Coronary artery (tissue), 2 donors: ENCODE measurements at regions not wholly inside any gene's neighbourhood (a gene's known extent, or its start where the extent isn't known, plus 50 kb on each side); places are given as distances from the start of the nearest gene placed in this dataset.

ENCODE experiments used
- DNase-seq: peaks from one replicate; pipeline ENCODE4 v3.0.0-alpha.2; 2017; ENCODE audit warnings: low spot score
- H3K27ac ChIP-seq, 2 donors: fragments of 200-600 bp; sonication (generic); one replicate each; pipeline ENCODE4 v1.5.1; 2016 to 2019
- H3K4me3 ChIP-seq: fragments of 200-600 bp; sonication (generic); 2 replicates; pipeline ENCODE4 v1.5.1; 2016; ENCODE audit warnings: mild to moderate bottlenecking, moderate library complexity
- CTCF ChIP-seq: fragments of 200-600 bp; sonication (generic); IDR thresholded peaks from one replicate; pipeline ENCODE4 v1.5.1; 2019; ENCODE audit warnings: antibody characterized with exemption

DNA sequence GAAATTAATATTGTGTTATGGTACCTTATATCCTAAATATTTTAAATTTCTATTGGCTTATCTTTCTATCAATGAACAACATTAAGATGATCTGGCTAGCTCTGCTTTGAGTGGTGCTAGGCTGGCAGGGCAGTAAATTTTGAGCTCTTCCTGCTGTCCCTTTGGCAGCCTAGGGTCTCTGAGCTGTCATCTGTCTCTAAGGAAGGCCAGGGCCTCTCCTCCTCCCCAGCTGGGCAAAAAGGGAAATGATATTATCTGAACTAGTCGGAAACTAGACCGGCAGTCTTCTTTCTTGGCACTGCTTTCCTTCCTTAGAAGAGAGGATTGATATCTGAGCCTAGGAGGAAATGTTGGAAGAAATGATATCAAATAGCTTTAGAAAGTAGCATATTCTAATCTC is 176.7 kb upstream of the BTBD3 start:
- no peak overlapping the region for H3K27ac ChIP-seq
- no peak for DNase-seq
- no peak for TF ChIP-seq CTCF
- H3K4me3 ChIP-seq = no peak overlapping the region

DNA sequence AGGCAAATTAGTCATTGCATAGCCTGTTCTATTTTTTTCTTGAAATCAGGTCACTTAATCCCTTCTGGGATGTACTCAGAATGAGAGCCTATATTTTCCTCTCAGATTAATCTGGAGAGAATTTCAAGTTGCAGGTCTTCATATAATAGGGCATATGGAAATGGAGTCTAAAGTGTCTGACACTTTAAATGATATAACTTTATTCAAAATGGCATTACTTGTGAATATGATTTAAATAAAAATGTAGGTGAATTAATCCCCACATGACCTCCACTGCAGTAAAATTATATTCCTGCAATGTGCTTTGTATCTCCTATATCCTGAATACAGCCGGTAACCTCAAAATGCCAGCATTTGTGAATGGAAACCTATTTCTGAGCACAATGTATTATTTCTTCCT is 172.5 kb upstream of the BTBD3 start:
- no peak for DNase-seq
- no peak for TF ChIP-seq CTCF
- no peak overlapping the region for H3K4me3 ChIP-seq
- H3K27ac ChIP-seq = no peak overlapping the region

- TF ChIP-seq CTCF = no peak
- H3K27ac ChIP-seq = no peak overlapping the region
- H3K4me3 ChIP-seq = no peak overlapping the region
- no peak for DNase-seq
These were observed 169.3 kb upstream of the BTBD3 start for GRCh38 chr20:11748436-11748835.

DNA sequence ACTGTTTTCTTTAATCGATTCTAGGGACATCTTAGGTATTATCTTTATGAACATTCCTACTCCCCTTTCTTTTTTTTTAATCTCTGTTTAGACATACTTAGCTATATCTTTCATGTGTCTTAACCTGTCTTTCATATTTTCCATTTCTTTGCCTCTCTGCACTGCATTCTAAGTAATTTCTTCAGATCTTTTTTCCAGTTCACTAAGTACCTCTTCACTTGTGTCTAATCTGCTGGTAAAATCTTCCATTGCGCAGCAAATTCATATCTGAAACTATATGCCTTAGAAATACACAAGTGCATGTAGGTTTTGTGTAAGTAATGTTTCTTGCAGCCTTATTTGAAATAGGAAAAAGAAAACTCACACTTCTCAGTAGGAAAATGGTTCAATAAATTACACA is 165.4 kb upstream of the BTBD3 start:
- DNase-seq = no peak
- H3K4me3 ChIP-seq = no peak overlapping the region
- no peak for TF ChIP-seq CTCF
- no peak overlapping the region for H3K27ac ChIP-seq

GRCh38 chr20:11753155-11753554 is 164.5 kb upstream of the BTBD3 start:
- TF ChIP-seq CTCF = no peak
- no peak overlapping the region for H3K27ac ChIP-seq
- no peak overlapping the region for H3K4me3 ChIP-seq
- no peak for DNase-seq

GRCh38 chr20:11754451-11754850 is 163.2 kb upstream of the BTBD3 start:
- TF ChIP-seq CTCF = no peak
- Histone ChIP-seq H3K4me3 (no peak overlapping the region), H3K27ac (no peak overlapping the region)
- DNase-seq = no peak

DNA sequence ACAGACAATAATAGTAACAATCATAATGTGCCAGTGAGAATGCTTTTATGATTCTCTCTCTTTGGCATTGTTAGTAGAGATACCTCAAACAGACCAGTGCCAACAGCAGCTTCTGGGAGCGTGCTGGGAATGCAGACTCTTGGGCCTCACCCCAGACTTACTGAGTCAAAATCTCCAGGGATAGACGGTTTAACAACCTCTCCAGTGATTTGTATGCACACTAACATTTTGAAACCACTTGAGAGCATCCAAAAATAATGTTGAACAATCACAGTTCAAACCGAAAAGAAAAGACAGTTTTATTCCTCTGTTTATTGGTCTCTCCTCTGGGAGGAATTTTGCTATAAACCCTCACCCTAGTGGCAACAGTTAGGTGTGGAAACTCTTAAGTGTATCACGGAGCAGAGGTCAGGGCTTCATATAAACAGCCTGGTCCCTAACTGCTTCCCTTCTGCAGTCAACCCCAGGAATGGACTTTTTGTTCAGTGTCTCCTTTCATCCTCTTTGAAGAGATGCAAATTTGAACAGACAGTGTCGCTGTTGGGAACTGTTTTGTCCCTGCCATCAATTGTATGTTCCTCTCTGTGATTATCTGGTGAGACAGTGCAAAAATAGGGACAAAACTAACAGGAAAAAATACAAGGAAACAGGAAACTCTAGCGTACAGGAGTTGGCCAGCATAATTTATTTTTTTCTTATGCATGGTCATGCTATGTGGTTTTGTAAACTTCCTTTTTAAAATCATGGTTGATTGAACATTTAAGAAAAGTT is 162.4 kb upstream of the BTBD3 start:
- Histone ChIP-seq H3K4me3 (no peak overlapping the region), H3K27ac (no peak overlapping the region)
- no peak for TF ChIP-seq CTCF
- DNase-seq = no peak
